ENCODE measurements at regions not wholly inside any gene's neighbourhood (a gene's known extent, or its start where the extent isn't known, plus 50 kb on each side); places are given as distances from the start of the nearest gene placed in this dataset.

DNA sequence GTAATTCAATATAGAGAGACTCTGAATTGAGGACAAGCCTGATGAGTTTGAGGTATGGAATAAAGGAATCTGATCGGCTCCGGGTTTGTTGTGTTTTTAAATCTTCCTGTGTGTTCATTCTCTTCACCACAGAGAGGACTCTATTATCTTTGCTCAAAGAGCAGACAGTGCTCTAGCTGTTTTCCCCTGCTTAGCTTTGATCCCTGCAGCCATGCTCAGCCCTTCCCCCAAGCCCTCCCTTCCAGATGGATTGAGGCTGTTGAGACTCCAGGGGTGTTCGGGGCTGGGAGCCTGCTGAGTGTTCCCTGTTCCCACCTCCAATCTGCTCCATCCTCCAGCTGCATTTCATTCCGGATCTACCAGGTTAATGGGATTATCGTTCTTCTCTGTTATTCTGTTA, 74.2 kb upstream of the CXADR start:
- in situ Hi-C loops (cut with MboI; ENCODE audit: low sequenced_read_pairs in 4 of 4), result no loop called here
- H3K4me3 ChIP-seq, result no peak overlapping the region
- H3K36me3 ChIP-seq, result no peaks in the 10 kb centered on the region
- no peaks in the 10 kb centered on the region for H3K9me3 ChIP-seq
- no peaks in the 10 kb centered on the region for H3K27me3 ChIP-seq
- DNase-seq (no peak), ATAC-seq (no peak)
- peaks cover 5% of the 10 kb centered on the region in 2 donors for H3K4me1 ChIP-seq
- intact Hi-C loops (cut with DNase I; ENCODE audit: low total_unique reads), result no loop called here
- no peak for TF ChIP-seq POLR2A (IDR thresholded peaks at IDR 0.05)
- TF ChIP-seq CTCF (IDR thresholded peaks at IDR 0.05 in 4 of 5, conservative IDR thresholded peaks at IDR 0.05 in 1 of 5), result no peak
- H3K27ac ChIP-seq, result no peak overlapping the region

- in situ Hi-C loops (cut with MboI; ENCODE audit: low sequenced_read_pairs in 4 of 4), result no loop called here
- no peak for ATAC-seq
- intact Hi-C loops (cut with DNase I; ENCODE audit: low total_unique reads), result no loop called here
- peaks cover 5% of the 10 kb centered on the region in 2 donors for H3K4me1 ChIP-seq
- no peak overlapping the region for H3K27ac ChIP-seq
- TF ChIP-seq POLR2A (IDR thresholded peaks at IDR 0.05) (no peak), CTCF (IDR thresholded peaks at IDR 0.05 in 4 of 5, conservative IDR thresholded peaks at IDR 0.05 in 1 of 5) (no peak)
- no peaks in the 10 kb centered on the region for H3K36me3 ChIP-seq
- H3K9me3 ChIP-seq, result no peaks in the 10 kb centered on the region
- no peaks in the 10 kb centered on the region for H3K27me3 ChIP-seq
- no peak for DNase-seq
- no peak overlapping the region for H3K4me3 ChIP-seq
Observed at GRCh38 chr21:17440969-17441368, 71.9 kb upstream of the CXADR start.

DNA sequence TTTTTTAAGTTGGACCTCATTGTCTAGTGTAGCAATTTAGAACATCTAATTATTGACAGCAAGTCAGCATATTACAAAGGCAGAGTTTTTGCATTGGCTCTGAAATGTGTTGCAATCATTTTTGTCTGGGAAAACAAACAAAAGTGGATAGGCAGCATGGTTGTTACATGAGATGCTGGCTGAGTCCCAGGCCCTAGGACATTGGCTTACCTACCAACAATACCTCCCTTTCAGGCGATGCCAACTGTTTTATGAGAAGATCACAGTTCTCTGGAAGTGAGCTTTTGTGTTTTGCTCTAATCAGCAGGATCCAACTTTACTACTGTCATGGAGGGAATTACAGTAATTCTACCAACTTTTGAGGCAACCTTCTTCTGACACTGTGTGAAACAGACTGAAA, 71.5 kb upstream of the CXADR start:
- ATAC-seq, result no peak

DNA sequence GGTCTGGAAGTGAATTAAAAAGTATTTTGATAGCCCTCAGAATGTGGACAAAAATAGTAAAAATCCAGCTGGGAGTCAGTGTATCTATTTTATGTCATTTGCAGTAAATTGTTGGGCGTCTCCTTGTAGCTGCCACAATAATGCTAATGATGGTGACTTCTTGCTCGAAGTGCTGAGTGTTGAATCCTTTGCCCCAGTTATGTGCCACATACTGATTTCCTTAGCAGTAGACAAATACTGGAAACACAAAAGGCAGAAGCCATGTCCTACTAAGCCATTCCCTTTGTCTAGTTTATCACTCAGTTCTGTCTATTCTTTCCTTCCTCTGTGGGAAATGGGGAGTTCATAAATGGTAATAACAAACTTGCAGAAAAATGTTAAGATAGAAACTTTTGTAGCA, 70.7 kb upstream of the CXADR start:
- Histone ChIP-seq H3K36me3 (no peaks in the 10 kb centered on the region), H3K4me1 (peaks cover 5% of the 10 kb centered on the region in 2 donors), H3K9me3 (no peaks in the 10 kb centered on the region), H3K4me3 (no peak overlapping the region), H3K27me3 (no peaks in the 10 kb centered on the region), H3K27ac (no peak overlapping the region)
- no peak for TF ChIP-seq CTCF (IDR thresholded peaks at IDR 0.05 in 4 of 5, conservative IDR thresholded peaks at IDR 0.05 in 1 of 5)
- no peak for TF ChIP-seq POLR2A (IDR thresholded peaks at IDR 0.05)
- DNase-seq, result no peak
- in situ Hi-C loops (cut with MboI; ENCODE audit: low sequenced_read_pairs in 4 of 4), result no loop called here
- intact Hi-C loops (cut with DNase I; ENCODE audit: low total_unique reads), result no loop called here
- ATAC-seq, result no peak

More for the DNA sequence above, 71.5 kb upstream of the CXADR start:
- intact Hi-C loops (cut with DNase I; ENCODE audit: low total_unique reads) (no loop called here), in situ Hi-C loops (cut with MboI; ENCODE audit: low sequenced_read_pairs in 4 of 4) (no loop called here)
- Histone ChIP-seq H3K9me3 (no peaks in the 10 kb centered on the region), H3K4me3 (no peak overlapping the region), H3K4me1 (peaks cover 5% of the 10 kb centered on the region in 2 donors), H3K27me3 (no peaks in the 10 kb centered on the region), H3K27ac (no peak overlapping the region), H3K36me3 (no peaks in the 10 kb centered on the region)
- no peak for TF ChIP-seq POLR2A (IDR thresholded peaks at IDR 0.05)
- no peak for TF ChIP-seq CTCF (IDR thresholded peaks at IDR 0.05 in 4 of 5, conservative IDR thresholded peaks at IDR 0.05 in 1 of 5)
- DNase-seq, result no peak

- no peak overlapping the region for H3K4me3 ChIP-seq
- H3K27me3 ChIP-seq, result no peaks in the 10 kb centered on the region
- H3K9me3 ChIP-seq, result no peaks in the 10 kb centered on the region
- DNase-seq, result no peak
- no peaks in the 10 kb centered on the region for H3K36me3 ChIP-seq
- TF ChIP-seq CTCF (IDR thresholded peaks at IDR 0.05 in 4 of 5, conservative IDR thresholded peaks at IDR 0.05 in 1 of 5) (no peak), POLR2A (IDR thresholded peaks at IDR 0.05) (no peak)
- no peak overlapping the region for H3K27ac ChIP-seq
- H3K4me1 ChIP-seq, result peaks cover 5% of the 10 kb centered on the region in 2 donors
- intact Hi-C loops (cut with DNase I; ENCODE audit: low total_unique reads), result no loop called here
- in situ Hi-C loops (cut with MboI; ENCODE audit: low sequenced_read_pairs in 4 of 4), result no loop called here
- ATAC-seq, result no peak
Observed at GRCh38 chr21:17444828-17445227, 68.0 kb upstream of the CXADR start.

Data from gastrocnemius medialis (tissue), 4 donors.